ENCODE measurements at regions not wholly inside any gene's neighbourhood (a gene's known extent, or its start where the extent isn't known, plus 50 kb on each side); places are given as distances from the start of the nearest gene placed in this dataset.

GRCh38 chr12:131254374-131254773, 300.7 kb downstream of the ADGRD1 start:
- no TSS peak for BruUV-seq (replicated peaks)
- no peaks in the 10 kb centered on the region for H3K4me1 Mint-ChIP-seq (ENCODE audit: insufficient read depth, unreplicated experiment)
- DNase-seq (ENCODE audit: unreplicated experiment): no peak
- TF ChIP-seq, protein P1, sequence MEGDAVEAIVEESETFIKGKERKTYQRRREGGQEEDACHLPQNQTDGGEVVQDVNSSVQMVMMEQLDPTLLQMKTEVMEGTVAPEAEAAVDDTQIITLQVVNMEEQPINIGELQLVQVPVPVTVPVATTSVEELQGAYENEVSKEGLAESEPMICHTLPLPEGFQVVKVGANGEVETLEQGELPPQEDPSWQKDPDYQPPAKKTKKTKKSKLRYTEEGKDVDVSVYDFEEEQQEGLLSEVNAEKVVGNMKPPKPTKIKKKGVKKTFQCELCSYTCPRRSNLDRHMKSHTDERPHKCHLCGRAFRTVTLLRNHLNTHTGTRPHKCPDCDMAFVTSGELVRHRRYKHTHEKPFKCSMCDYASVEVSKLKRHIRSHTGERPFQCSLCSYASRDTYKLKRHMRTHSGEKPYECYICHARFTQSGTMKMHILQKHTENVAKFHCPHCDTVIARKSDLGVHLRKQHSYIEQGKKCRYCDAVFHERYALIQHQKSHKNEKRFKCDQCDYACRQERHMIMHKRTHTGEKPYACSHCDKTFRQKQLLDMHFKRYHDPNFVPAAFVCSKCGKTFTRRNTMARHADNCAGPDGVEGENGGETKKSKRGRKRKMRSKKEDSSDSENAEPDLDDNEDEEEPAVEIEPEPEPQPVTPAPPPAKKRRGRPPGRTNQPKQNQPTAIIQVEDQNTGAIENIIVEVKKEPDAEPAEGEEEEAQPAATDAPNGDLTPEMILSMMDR (IDR thresholded peaks at IDR 0.05; ENCODE audit: unreplicated experiment): no peak
- H3K27ac Mint-ChIP-seq (ENCODE audit: low read depth, unreplicated experiment): no peak overlapping the region
- H3K36me3 Mint-ChIP-seq (ENCODE audit: insufficient read depth, unreplicated experiment): no peaks in the 10 kb centered on the region
- POLR2A ChIA-PET: interaction anchor here (0.8 kb wide), 1 partner anchor 20 kb away, joined by 3 read pairs; no protein-coding TSS in a partner anchor
- no peak overlapping the region for H3K4me3 Mint-ChIP-seq (ENCODE audit: unreplicated experiment)
- H3K27me3 Mint-ChIP-seq (ENCODE audit: insufficient read depth, unreplicated experiment): peaks cover 7% of the 10 kb centered on the region
- intact Hi-C loops (cut with micrococcal nuclease): no loop called here
- CTCF ChIA-PET: interaction anchor here (0.6 kb wide), 1 partner anchor 212 kb away, joined by 3 read pairs; no protein-coding TSS in a partner anchor
- H3K9me3 Mint-ChIP-seq (ENCODE audit: unreplicated experiment): no peaks in the 10 kb centered on the region

DNA sequence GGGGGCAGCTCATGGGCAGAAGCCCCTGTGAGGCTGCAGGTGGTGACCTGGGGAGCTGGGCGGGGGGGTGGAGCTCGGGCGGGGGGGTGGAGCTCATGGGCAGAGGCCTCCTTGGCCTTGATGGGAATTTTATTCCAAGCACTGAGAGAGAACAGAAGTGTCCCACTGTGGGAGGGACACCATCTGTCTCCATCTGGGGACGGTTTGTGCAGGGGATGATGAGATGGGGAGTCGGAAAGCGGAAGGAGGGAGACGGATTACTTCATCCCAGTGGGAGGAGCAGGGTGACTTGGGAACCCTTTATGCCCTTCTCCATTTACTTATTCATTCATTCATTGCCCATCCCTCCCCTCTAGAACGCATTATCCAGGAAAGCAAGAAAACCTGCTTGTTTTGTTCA, 304.7 kb downstream of the ADGRD1 start:
- CTCF ChIA-PET: no interaction called here
- no peaks in the 10 kb centered on the region for H3K36me3 Mint-ChIP-seq (ENCODE audit: insufficient read depth, unreplicated experiment)
- peaks cover 7% of the 10 kb centered on the region for H3K27me3 Mint-ChIP-seq (ENCODE audit: insufficient read depth, unreplicated experiment)
- intact Hi-C loops (cut with micrococcal nuclease): no loop called here
- POLR2A ChIA-PET: no interaction called here
- DNase-seq (ENCODE audit: unreplicated experiment): no peak
- H3K9me3 Mint-ChIP-seq (ENCODE audit: unreplicated experiment): no peaks in the 10 kb centered on the region
- H3K4me1 Mint-ChIP-seq (ENCODE audit: insufficient read depth, unreplicated experiment): no peaks in the 10 kb centered on the region
- H3K27ac Mint-ChIP-seq (ENCODE audit: low read depth, unreplicated experiment): no peak overlapping the region
- no peak overlapping the region for H3K4me3 Mint-ChIP-seq (ENCODE audit: unreplicated experiment)
- TF ChIP-seq, protein P1 (IDR thresholded peaks at IDR 0.05; ENCODE audit: unreplicated experiment): no peak
- BruUV-seq (replicated peaks): no TSS peak

- Mint-ChIP-seq H3K4me3 (ENCODE audit: unreplicated experiment) (no peak overlapping the region), H3K27ac (ENCODE audit: low read depth, unreplicated experiment) (no peak overlapping the region), H3K27me3 (ENCODE audit: insufficient read depth, unreplicated experiment) (no peaks in the 10 kb centered on the region), H3K36me3 (ENCODE audit: insufficient read depth, unreplicated experiment) (no peaks in the 10 kb centered on the region), H3K4me1 (ENCODE audit: insufficient read depth, unreplicated experiment) (peaks cover 16% of the 10 kb centered on the region), H3K9me3 (ENCODE audit: unreplicated experiment) (no peaks in the 10 kb centered on the region)
- ChIA-PET POLR2A (no interaction called here), CTCF (no interaction called here)
- no TSS peak for BruUV-seq (replicated peaks)
- TF ChIP-seq, protein P1 (IDR thresholded peaks at IDR 0.05; ENCODE audit: unreplicated experiment): no peak
- DNase-seq (ENCODE audit: unreplicated experiment): no peak
- intact Hi-C loops (cut with micrococcal nuclease): no loop called here
These were observed 306.7 kb downstream of the ADGRD1 start for GRCh38 chr12:131260251-131260905.

GRCh38 chr12:131260954-131261353, 307.2 kb downstream of the ADGRD1 start:
- Mint-ChIP-seq H3K27ac (ENCODE audit: low read depth, unreplicated experiment) (no peak overlapping the region), H3K9me3 (ENCODE audit: unreplicated experiment) (no peaks in the 10 kb centered on the region), H3K4me3 (ENCODE audit: unreplicated experiment) (no peak overlapping the region), H3K27me3 (ENCODE audit: insufficient read depth, unreplicated experiment) (no peaks in the 10 kb centered on the region), H3K4me1 (ENCODE audit: insufficient read depth, unreplicated experiment) (peaks cover 16% of the 10 kb centered on the region), H3K36me3 (ENCODE audit: insufficient read depth, unreplicated experiment) (no peaks in the 10 kb centered on the region)
- BruUV-seq (replicated peaks): no TSS peak
- intact Hi-C loops (cut with micrococcal nuclease): no loop called here
- ChIA-PET CTCF (interaction anchor here (0.6 kb wide), 1 partner anchor 31 kb away, joined by 4 read pairs; no protein-coding TSS in a partner anchor), POLR2A (no interaction called here)
- TF ChIP-seq, protein P1 (IDR thresholded peaks at IDR 0.05; ENCODE audit: unreplicated experiment): no peak
- DNase-seq (ENCODE audit: unreplicated experiment): no peak

All from MCF 10A (cell line).